22Rv1 (cell line): ENCODE measurements at regions not wholly inside any gene's neighbourhood (a gene's known extent, or its start where the extent isn't known, plus 50 kb on each side); places are given as distances from the start of the nearest gene placed in this dataset.

Experiments
- H3K27ac ChIP-seq: fragments of 450-650 bp; 2 replicates; pipeline ENCODE4 v1.5.1; 2017
- ZFX ChIP-seq: fragments of 450-650 bp; IDR thresholded peaks from 2 replicates; pipeline ENCODE4 v1.6.1; 2017; ENCODE audit warnings: antibody characterized with exemption, borderline replicate concordance
- TF ChIP-seq, protein P1 (sequence below): fragments of 450-650 bp; IDR thresholded peaks from 2 replicates; pipeline ENCODE4 v1.5.1; 2017; ENCODE audit warnings: mild to moderate bottlenecking

DNA sequence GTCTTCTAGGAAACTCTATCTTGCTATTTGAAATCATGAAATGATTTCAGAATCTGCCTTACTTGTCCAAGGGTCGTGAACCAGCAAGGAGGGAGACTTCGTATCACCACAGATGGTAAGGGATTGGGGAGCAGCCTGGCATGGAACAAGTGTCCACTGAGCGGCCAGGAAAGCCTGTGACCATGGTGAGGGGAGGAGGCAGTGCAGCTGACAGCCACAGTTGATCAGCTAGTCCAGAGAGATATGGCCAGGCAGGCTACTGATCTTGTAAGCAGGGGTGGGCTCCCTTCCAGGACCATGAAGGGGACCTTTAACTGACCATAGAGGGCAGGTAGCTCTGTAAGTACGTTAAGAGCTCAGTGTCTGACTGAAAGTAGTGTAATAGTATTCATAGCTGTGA lies 96.8 kb upstream of the TENT5A start:
- H3K27ac ChIP-seq, result no peak overlapping the region
- TF ChIP-seq ZFX, result no peak
- TF ChIP-seq, protein P1, sequence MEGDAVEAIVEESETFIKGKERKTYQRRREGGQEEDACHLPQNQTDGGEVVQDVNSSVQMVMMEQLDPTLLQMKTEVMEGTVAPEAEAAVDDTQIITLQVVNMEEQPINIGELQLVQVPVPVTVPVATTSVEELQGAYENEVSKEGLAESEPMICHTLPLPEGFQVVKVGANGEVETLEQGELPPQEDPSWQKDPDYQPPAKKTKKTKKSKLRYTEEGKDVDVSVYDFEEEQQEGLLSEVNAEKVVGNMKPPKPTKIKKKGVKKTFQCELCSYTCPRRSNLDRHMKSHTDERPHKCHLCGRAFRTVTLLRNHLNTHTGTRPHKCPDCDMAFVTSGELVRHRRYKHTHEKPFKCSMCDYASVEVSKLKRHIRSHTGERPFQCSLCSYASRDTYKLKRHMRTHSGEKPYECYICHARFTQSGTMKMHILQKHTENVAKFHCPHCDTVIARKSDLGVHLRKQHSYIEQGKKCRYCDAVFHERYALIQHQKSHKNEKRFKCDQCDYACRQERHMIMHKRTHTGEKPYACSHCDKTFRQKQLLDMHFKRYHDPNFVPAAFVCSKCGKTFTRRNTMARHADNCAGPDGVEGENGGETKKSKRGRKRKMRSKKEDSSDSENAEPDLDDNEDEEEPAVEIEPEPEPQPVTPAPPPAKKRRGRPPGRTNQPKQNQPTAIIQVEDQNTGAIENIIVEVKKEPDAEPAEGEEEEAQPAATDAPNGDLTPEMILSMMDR, result no peak

DNA sequence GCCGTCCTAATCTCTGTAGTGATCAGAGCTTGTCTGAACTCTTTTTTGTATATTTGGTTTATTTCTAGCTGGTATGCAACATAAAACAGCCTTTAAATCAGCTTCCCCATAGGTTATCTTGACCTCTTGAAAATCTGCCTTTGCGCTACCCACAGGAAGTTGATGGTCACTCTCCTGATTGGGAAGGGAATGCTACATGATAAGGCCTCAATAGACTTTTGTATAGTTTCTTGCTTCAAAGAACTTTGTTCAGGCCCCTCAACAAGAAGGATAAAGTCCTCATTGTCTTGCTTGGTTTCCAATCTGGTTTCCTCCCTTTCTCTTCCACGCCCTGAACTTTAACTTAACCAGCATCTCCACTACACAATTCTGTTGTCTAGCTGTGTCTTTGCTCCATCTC lies 95.4 kb upstream of the TENT5A start:
- no peak overlapping the region for H3K27ac ChIP-seq
- TF ChIP-seq, protein P1, result no peak
- no peak for TF ChIP-seq ZFX

DNA sequence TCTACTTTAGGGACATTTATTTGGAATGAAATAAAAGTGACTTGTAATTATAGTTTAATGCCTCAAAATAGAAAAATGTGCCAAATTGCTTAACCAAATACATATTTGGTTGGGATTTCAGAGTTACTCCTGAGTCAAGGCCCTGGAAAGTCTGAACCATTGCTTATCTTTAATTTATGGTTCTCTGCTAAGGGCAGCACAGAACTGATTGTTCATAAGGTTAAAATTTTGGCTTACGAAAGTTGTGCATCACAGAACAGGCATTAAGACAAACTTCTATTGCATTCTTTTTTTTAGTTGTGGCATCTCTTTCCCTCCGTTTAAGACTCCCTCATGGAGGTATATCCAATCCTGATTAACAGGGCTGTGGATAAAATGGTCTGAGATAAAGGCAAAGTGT lies 92.2 kb upstream of the TENT5A start:
- TF ChIP-seq, protein P1, result no peak
- TF ChIP-seq ZFX, result no peak
- H3K27ac ChIP-seq, result no peak overlapping the region

DNA sequence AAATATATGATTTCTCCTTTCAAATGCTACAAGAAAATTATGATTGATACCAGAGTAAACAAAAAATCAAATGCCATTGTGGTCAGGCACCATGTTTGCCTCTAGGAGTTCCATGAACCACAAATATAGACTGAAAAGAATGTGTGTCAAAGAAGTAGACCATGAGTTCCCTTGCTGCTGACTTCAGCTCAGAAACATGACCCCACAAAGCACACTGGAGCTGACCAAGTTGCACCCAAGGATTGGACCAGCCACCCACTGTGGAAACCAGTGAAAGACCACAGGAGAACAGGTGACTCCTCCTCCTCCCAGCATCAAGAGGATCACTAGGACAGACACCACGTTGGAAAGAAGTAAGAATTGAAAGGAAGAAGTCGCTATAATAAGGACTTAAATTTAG lies 90.8 kb upstream of the TENT5A start:
- TF ChIP-seq ZFX, result no peak
- TF ChIP-seq, protein P1, result no peak
- no peak overlapping the region for H3K27ac ChIP-seq

DNA sequence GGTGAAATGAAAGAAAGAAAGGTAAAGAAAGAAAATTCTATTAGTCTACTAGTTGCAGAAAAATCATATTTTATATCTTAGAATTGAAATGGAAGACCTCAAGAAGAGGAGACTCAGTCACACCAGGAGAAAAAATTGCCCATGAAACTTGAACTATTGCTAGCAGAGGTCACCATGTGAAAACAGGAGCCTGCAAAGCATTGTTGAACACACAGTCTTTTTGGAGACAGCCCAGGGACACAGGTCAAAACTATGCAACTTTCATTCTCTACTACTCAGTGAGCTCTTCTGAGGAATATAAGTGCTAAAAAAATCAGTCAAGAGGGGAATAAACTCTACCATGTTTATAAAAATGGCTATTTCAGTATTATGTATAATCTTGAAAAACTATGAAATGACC lies 89.8 kb upstream of the TENT5A start:
- no peak for TF ChIP-seq ZFX
- TF ChIP-seq, protein P1, result no peak
- no peak overlapping the region for H3K27ac ChIP-seq

DNA sequence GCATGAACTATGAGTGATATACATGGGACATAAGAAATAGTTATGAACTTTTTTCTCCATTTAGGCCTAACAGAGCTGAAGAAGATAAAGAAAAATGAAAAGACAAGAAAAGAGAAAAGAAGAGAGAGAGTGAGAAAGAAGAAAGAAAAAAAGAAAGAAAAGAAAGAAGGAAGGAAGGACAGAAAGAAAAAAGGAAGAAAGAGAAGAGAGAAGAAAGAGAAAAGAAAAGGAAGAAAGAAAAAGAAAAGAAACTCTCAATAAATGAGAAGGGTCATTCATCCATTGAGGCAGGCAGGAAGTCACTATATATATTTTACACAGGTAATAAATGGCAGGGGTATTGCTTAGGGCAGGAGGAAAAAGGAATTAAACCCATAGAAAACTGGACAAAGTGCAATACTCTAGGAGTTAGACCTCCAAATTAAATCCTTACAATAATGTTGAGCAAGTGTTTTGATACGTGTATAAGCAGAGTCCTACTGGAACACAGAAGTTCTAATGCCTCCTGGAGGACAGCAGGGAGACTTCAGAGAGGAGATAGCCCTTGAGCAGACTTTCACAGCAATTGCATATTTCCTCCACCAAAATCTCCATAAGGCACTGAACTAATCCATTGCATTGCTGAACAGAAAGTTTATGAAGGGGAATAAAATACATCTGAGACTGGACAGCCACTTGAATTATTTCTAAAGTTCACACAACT lies 86.4 kb upstream of the TENT5A start:
- H3K27ac ChIP-seq, result no peak overlapping the region
- TF ChIP-seq, protein P1, result no peak
- TF ChIP-seq ZFX, result no peak

DNA sequence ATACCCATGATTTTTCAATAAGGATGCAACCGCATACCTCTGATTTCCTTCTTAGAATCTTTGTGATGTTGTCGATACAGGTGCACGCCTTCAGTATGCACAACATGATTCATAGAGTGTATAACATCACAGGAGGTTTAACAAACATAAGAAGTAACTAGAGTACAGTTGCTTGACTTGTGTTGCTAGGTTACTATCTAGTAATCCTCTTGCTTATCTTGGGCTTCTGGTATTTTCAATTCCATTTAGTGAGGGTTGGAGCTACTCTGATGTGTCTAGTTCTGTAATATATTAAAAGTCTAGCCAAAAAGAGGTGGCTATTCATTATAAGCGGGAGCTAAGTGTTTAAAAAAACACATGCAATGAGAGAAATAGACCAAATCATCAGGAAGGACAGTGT lies 85.5 kb upstream of the TENT5A start:
- peak overlapping the region; percentile 36 for H3K27ac ChIP-seq
- TF ChIP-seq, protein P1, result no peak
